GM21381 (cell line): ENCODE measurements at regions not wholly inside any gene's neighbourhood (a gene's known extent, or its start where the extent isn't known, plus 50 kb on each side); places are given as distances from the start of the nearest gene placed in this dataset.
"Not testable (repeated sequence)": the region's sequence is repeated elsewhere in the genome, so short reads cannot be mapped to it uniquely, and the experiment has no call there.

Experiments
- ATAC-seq: cut with Tn5 transposase; IDR thresholded peaks from one replicate; pipeline ENCODE4 v1.9.1; 2021; ENCODE audit warnings: mild to moderate bottlenecking, moderate library complexity; ENCODE audit not compliant: unreplicated experiment

DNA sequence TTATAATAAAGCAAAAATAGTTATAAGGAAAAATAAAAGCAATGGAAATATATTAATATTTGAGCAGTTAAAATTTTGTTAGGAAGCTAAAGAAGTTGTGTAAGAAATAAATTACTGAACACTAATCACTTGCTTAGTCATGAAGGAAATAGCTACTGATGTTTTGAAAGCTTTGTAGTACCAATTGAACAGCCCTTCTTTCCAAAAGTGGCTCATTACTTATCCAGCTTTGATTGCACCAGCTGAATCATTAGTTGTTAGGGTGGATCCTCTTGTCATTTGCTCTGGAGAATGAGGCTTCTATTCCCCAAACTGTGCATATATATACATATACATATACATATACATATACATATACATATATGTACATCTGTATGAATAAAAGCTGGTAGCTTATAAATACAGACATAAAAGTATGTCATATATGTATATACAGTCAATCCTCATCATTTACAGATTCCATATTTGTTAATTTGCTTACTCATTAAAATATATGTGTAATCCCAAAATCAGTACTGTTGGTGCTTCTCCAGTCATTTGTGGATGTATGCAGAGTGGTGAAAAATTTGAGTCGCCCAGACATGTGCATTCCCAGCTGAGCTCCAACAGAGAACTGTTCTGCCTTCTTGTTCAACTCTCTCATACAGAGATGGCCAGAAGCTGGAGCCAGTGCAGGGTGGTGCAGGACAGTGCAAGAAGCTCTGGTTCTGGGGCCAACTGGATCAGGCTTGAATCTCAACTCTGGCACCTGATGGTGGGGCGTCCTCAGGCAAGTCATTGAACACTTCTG is 214.1 kb downstream of the RPAP3 start:
- no peak for ATAC-seq

DNA sequence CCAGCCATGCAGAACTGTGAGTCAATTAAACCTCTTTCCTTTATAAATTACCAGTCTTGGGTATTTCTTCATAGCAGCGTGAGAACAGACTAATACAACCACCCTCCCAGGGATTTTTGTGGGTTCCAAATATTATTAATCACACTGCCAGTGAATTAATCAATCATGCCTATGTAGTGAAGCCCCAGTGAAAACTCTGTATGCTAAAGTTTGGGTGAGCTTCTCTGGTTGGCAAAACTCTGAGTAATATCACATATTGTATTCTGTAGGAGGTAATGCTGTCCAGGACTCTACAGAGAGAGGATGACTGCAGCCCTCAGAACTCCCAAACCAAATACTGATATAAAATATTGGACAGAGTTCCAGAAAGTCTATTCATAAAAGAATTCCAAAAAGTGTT is 216.9 kb downstream of the RPAP3 start:
- no peak for ATAC-seq

DNA sequence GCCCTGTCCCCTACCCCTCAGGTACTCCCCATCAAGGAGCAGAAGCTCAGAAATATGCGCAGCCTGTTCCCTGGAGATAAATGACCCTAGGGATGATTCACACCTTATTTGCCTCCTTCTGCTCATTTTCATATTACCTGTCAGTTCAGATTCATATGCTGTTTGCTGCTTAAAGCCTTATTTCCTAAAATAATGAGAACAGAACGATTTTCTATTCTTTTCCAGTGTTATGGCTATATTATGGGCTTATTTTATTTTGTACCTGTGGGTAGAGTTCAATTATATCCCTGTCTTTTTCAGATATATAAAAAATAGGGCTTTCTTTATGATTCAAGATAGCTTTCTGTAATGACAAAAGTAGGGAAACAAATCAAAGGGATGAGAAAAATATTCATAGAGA is 224.8 kb downstream of the RPAP3 start:
- no peak for ATAC-seq

DNA sequence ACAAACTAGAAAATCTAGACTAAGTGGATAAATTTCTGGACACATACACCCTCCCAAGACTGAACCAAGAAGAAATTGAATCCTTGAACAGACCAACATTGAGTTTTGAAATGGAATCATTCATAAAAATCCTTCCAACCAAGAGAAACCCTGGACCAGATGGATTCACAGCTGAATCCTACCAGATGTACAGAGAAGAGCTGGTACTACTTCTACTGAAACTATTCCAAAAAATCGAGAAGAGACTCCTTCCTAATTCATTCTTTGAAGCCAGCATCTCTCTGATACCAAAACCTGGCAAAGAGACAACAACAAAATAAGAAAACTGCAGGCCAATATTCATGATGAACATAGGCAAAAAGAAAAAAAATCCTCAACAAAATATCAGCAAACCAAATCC is 227.4 kb downstream of the RPAP3 start:
- no peak for ATAC-seq

DNA sequence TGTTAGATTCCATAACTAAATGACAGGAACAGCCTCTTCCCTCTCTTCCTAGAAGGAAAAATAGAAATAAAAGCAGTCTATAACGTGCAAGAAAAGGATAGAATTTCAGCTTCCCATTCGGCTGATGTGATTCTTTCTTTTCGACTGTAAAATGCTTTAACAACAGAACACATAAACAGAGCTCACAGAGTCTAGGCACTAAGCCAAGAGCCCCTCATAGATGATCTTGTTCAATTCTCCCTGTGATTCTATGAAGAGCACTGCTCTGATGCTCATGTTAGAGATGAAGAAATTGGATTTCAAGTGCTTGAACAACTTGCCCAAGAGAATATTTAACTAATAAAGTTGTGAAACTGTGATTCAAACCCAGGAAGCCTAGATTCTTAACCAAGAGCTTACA is 232.7 kb downstream of the RPAP3 start:
- ATAC-seq: no peak

DNA sequence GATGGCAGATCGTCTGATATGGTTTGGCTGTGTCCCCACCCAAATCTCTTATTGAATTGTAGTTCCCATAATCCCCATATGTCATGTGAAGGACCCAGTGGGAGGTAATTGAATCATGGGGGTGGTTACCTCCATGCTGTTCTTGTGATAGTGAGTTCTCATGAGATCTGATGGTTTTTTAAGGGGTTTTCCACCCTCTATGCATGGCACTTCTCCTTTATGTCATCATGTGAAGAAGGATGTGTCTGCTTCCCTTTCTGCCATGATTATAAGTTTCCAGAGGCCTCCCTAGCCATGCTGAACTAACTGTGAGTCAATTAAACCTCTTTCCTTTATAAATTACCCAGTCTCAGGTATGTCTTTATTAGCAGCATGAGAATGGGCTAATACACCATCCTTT is 235.5 kb downstream of the RPAP3 start:
- not testable (repeated sequence) for ATAC-seq

DNA sequence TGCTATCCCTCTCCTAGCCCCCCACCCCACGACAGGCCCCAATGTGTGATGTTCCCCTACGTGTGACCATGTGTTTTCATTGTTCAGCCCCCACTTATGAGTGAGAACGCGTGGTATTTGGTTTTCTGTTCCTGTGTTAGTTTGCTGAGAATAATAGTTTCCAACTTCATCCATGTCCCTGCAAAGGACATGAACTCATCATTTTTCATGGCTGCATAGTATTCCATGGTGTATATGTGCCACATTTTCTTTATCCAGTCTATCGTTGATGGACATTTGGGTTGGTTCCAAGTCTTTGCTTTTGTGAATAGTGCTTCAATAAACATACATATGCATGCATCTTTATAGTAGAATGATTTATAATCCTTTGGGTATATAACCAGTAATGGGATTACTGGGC is 241.9 kb downstream of the RPAP3 start:
- not testable (repeated sequence) for ATAC-seq

DNA sequence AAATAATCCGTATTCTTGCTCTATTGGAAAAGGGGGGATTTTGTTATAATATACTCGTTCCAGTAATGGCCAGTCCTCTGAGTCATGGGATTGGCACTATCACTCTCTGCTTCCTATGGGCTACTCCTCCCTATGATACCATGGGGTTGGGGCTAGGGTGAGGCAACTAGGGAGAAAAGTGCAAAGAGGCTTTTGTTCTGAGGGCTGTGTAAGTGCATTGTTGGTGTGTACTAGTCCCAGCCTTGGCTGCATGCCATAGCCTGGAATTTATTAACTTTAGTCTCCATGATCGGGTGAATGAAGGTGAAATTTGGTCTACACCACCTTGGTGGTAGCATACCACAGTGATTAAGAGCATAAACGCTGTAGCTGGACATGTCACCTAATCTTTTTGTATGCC is 247.6 kb downstream of the RPAP3 start:
- no peak for ATAC-seq

DNA sequence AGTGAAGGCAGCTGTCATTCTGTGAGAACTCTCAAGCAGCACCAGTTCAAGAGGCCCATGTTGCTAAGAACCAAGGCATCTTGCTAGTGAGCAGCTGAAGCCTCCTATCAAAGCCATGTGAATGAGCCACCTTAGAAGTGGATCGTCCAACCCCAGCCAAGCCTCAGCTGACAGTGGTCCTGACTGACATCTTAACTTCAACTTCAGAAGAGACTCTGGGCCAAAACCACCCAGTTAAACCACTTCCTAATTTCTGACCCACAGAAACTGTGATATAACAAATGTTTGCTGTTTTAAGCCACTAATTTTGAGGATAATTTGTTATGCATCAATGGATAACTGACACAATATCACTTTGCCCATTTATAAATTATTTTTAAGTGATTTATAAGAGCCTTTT is 256.0 kb downstream of the RPAP3 start:
- no peak for ATAC-seq

DNA sequence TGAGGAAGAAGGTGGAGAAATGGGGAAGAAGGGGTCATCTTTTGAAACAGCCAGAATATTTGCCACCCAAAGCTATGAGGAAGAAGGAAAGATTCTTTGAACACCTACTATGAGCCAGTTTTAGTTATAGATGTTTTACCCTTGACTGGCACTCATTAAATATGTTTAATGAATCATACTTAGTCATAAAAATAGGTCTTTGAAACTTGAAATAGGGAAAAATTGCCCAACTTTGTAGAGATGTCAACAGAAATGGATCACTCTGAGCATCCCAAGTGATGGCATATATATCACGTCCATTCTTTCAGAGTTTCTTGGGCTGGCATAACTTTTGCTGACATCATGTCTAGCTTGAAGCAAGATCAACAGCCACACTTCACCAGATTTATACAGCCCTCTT is 263.5 kb downstream of the RPAP3 start:
- ATAC-seq: no peak

DNA sequence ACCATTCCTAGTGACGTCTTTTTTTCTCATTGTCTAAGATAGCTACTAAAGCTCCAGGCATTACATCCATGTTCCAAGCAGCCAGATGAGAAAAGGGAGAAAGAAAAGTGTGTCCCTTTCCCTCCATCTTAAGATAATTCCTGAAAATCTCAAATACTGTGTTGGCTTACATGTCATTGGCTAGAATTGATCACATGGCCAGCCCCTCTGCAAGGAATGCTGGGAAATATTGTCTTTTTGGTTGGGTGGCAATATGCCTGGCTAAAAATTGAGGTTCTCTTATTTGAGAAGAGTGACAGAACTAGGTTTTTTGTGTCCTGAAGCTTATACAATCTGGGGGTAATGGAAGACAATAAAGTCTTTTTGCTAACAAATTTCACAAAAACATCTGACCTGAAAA is 264.3 kb downstream of the RPAP3 start:
- ATAC-seq: no peak

DNA sequence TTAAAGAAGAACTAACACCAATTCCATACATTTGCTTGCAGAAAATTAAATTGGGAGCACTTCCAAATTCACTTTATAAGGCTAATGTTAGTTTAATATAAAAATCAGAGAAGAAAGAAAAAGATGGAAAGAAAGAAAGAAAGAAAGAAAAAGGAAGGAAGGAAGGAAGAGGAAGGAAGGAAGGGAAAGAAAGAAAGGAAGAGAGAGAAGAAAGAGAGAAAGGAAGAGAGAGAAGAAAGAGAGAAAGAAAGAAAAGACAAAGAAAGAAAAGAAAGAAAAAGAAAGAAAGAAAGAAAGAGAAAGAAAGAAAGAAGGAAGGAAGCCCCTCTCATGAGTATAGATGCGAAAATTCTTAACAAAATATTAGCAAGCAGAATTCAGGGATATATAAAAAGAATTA is 267.7 kb downstream of the RPAP3 start:
- ATAC-seq: no peak

DNA sequence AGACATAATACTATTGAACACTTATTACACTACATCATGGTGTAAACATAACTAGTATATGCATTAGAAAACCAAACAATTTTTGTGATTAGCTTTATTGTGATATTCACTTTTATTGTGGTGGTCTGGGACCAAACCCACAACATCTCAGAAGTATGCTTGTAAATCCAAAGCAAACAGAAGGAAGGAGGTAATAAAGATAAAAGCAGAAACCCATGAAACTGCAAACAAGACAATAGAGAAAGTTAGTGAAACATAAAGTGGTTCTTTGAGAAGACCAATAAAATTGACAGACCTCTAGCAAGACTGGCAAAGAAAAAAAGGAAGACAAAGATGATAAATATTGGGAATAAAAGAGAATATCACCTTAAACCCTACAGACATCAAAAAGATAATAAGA is 268.3 kb downstream of the RPAP3 start:
- ATAC-seq: no peak

DNA sequence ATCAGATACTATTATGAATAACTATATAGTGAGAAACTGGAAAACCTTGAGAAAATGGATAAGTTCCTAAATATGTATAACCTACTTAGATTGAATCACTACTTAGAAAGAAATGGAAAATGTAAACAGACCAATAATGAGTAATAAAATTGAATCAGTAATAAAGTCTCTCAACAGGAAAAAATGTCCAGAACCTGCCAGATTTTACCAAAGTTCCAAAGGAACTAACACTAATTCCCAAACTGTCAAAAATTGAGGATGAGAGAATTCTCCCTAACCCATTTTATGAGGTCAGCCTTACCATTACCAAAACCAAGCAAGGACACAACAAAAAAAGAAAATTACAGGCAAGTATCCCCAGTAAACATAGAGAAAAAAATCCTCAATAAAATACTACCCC is 272.0 kb downstream of the RPAP3 start:
- no peak for ATAC-seq

DNA sequence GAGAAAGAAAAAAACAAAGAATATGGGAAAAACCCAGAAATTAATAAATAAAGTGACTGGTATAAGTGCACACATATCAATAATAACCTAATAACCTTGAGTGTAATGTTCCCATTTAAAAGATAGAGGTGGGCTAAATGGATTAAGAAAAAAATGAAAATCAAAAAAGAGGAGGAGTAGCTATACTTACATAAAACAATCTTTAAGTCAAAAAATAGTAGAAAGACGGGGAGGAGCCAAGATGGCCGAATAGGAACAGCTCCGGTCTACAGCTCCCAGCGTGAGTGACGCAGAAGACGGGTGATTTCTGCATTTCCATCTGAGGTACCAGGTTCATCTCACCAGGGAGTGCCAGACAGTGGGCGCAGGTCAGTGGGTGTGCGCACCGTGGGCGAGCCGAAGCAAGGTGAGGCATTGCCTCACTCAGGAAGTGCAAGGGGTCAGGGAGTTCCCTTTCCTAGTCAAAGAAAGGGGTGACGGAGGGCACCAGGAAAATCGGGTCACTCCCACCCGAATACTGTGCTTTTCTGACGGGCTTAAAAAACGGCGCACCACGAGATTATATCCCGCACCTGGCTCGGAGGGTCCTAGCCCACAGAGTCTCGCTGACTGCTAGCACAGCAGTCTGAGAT is 279.0 kb downstream of the RPAP3 start:
- not testable (repeated sequence) for ATAC-seq

DNA sequence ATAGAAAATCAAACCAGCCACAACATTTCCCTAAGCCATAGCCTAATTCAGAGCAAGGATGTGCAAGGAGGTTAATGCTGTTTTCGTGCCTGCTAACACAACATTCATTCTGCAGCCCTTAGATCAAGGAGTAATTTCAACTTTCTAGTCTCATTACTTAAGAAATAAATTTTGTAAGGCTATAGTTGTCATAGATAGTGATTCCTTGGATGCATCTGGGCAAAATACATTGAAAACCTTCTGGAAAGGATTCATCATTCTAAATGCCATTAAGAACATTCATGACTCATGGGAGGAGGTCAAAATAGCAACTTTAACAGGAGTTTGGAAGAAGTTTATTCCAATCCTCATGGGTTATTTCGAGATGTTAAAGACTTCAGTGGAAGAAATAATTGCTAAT is 283.2 kb downstream of the RPAP3 start:
- no peak for ATAC-seq

DNA sequence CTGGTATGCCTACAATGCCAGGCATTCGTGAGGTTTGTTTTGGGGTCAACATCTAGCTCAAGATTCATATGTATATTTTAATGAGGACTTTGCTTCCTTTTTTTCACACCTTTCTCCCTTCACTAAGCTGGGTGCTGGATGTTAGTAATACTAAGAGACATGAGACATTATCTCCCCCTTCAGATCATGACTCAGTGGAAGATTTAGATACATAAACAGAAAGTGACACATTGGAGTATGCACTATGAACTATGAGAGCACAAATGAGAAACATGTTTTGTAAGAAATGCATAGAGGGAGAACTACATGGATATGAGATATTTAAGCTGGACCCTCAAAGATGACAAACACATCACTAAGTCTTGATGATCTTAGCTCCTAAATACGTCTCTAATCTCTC is 286.3 kb downstream of the RPAP3 start:
- no peak for ATAC-seq

DNA sequence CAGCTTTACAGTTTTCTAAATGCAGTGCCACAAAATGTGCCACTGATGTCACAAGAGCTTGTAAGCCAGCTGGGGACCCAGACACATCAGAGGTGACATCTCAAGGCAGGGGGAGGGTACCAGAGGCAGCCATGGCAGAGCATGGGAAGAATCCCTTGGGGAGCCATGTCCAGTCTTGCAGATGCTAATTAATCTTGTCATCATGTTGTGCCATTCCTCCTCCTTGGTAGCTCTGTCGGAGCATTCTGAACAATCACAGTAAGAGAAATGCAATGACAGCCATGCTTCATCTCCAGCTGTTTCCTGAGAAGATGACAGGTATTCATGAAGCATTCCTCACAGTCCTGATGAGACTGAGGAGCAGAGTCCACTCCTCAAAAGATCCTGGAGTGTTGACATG is 287.9 kb downstream of the RPAP3 start:
- ATAC-seq: no peak

DNA sequence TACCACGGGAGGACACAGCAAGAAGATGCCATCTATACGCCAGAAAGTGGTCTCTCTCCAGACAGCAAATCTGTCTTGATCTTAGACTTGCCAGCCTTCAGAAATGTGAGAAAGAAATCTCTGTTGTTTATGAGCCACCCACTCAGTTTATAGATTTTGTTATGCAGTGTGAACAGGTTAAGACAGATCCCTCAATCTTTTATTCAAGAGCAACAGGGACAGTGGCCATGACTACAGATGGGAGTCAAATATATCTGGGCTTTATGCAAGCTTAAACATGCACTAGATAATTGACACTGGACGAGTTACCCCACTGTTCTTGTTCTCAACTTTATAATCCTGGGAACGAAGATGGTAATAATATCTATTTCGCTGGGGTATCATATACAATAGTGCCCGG is 288.7 kb downstream of the RPAP3 start:
- no peak for ATAC-seq

DNA sequence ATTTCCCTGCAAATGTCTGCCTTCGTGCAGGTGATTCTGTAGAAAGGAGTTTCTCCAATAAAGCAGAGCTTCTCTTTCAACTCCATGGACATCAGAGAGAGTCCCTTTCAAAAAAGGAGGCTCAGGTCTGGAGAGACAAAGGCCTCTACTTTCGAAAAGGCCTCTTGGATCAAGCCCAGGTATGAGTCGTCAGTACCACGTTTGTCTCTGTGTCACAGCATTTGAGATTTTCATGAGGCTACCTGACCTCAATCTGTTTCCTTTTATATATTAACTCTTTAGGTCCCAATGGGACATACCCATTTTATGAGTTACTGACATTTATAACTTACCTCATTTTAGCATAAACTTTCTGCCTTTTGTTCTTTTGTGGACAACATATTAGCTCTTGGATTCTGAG is 290.8 kb downstream of the RPAP3 start:
- ATAC-seq: no peak

DNA sequence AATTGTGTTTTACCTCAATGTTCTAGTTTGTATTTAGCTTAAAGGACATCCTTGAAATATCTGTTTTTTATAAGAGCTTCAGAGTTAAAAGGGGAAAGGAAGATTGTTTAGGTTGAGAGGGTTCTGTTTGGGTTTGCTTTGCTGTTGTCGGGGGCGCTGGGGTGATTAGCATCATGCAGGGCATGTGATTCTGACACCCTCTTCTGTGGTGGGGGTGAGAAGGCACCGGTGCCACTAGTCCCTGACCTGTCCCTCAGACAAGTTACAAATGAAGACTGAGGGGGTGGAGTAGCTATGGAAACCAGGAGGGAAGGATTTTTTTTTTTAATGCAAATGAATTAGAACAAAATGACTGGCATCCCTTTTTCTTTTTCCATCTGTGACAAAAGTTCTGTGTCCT is 291.3 kb downstream of the RPAP3 start:
- ATAC-seq: no peak

DNA sequence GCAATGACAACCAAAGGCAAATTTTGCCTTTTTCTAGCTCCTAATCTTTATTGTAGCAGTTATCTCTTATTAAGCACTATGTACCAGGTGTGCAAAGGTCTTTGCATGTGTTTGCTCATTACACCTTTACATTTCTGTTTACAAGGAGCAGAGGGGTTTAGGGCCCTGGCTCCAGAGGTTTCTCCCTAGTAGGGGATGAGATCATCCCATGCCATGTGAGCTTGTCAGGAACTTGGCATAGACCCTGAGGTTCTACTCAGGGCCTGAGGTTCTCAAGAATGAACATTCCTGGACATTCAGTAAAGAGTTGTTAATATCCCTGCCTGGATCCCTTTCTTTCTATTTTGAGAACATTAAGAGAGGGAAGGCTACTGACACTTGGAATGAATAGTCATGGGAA is 292.0 kb downstream of the RPAP3 start:
- no peak for ATAC-seq
